Thyroid gland (tissue), 4 donors: ENCODE measurements at regions not wholly inside any gene's neighbourhood (a gene's known extent, or its start where the extent isn't known, plus 50 kb on each side); places are given as distances from the start of the nearest gene placed in this dataset.
A peak's percentile ranks its signal among the peaks of the same experiment; 100 is the strongest.

Experiments used
- DNase-seq, 2 donors: peaks; one replicate each; pipeline ENCODE4 v3.0.0-alpha.2; 2019
- H3K27ac ChIP-seq, 3 donors: fragments of 200-600 bp; sonication (generic); 1 replicate in 2 of 3; 2 replicates in 1 of 3; pipeline ENCODE4 v1.5.1; 2016 to 2019; ENCODE audit warnings: mild to moderate bottlenecking in 1 of 3, moderate library complexity in 1 of 3
- H3K27me3 ChIP-seq: fragments of 200-600 bp; sonication (generic); one replicate; pipeline ENCODE4 v1.5.1; 2019
- H3K36me3 ChIP-seq, 2 donors: fragments of 200-600 bp; sonication (generic); one replicate each; pipeline ENCODE4 v1.5.1; 2016 to 2019
- H3K4me1 ChIP-seq, 2 donors: fragments of 200-600 bp; sonication (generic); one replicate each; pipeline ENCODE4 v1.5.1; 2017 to 2019
- H3K4me3 ChIP-seq, 3 donors: fragments of 200-600 bp; sonication (generic); replicated peaks in 1 of 3; 1 replicate in 2 of 3; 2 replicates in 1 of 3; pipeline ENCODE4 v1.5.1; 2016; ENCODE audit warnings: mild to moderate bottlenecking in 1 of 3
- H3K9me3 ChIP-seq: fragments of 200-600 bp; sonication (generic); one replicate; pipeline ENCODE4 v1.5.1; 2017
- POLR2A ChIP-seq, 2 donors: fragments of 450-650 bp; IDR thresholded peaks; one replicate each; pipeline ENCODE4 v1.6.1; 2017; ENCODE audit warnings: antibody characterized with exemption in 2 of 2, mild to moderate bottlenecking in 2 of 2, moderate library complexity in 1 of 2
- WGBS, 2 donors: methylation state at CpG; one replicate each; pipeline ENCODE4 v1.1.5; 2017; 5-methylcytosine and 5-hydroxymethylcytosine counted together
- intact Hi-C: fragments of 100-400 bp; cut with DNase I; formaldehyde crosslinking; loops from one replicate; pipeline ENCODE4 v1.15.1; 2023
- TF ChIP-seq, protein P1 (sequence below), 6 experiments: fragments of 200-600 bp in 3 of 6; fragments of 450-650 bp in 3 of 6; sonication (generic) in 3 of 6; IDR thresholded peaks; one replicate each; pipeline ENCODE4 v1.5.1; 2016 to 2019; ENCODE audit warnings: antibody characterized with exemption in 6 of 6, mild to moderate bottlenecking in 2 of 6, inconsistent platforms in 1 of 6, moderate library complexity in 1 of 6

DNA sequence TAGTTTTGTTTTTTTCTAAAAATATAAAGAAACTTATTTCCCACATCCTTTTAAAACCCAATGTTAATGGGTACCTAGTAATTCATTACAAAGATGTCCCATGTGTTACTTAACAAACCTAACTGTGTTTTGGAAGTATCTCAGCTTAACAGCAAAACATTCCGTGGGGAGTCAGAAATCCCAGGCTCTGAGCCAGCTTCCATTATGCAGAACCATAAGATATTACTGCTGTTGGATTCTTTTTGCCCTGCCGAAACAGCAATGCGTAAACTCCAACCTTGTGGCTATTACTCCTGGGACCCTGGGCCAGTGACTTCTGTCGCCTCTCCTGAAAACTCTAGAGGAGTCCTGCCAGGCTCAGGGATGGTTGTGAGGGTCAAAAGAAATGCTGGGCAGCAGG lies 174.1 kb downstream of the UXS1 start:
- Histone ChIP-seq H3K27me3 (no peaks in the 10 kb centered on the region), H3K4me3 (no peak overlapping the region), H3K4me1 (peaks cover 9% of the 10 kb centered on the region in 2 donors), H3K27ac (peak overlapping the region in 1 of 3 donors; percentile 42), H3K9me3 (no peaks in the 10 kb centered on the region), H3K36me3 (no peaks in the 10 kb centered on the region)
- 58 to 72% methylated on average over 4 of the region's 4 CpGs for WGBS, 2 donors
- TF ChIP-seq POLR2A (IDR thresholded peaks at IDR 0.05), result no peak
- intact Hi-C loops, result no loop called here
- DNase-seq, result no peak

DNA sequence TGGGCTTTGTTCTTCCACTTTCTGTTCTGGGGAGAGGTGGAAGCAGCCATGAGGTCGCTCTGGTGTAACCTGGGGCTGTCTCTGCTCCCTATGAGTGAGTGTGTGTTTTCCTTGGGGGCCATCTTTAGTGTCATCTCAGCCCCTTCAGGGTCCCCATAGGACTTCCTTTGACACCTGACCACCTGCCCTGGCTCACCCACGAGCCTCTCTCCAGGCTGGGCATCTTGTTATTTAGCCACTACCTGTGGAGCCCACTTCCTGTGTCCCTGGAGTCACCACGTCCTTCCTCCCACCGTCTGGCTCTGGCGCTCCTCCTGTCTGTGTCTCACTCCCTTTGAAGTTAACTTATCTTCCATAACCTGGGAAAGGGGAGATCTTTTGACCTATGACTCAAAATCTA lies 176.0 kb downstream of the UXS1 start:
- H3K27me3 ChIP-seq, result no peaks in the 10 kb centered on the region
- peaks cover 9% of the 10 kb centered on the region in 2 donors for H3K4me1 ChIP-seq
- DNase-seq, result no peak
- H3K4me3 ChIP-seq, result no peak overlapping the region
- intact Hi-C loops, result no loop called here
- H3K36me3 ChIP-seq, result no peaks in the 10 kb centered on the region
- 61 to 62% methylated on average over 5 of the region's 5 CpGs for WGBS, 2 donors
- TF ChIP-seq, protein P1, sequence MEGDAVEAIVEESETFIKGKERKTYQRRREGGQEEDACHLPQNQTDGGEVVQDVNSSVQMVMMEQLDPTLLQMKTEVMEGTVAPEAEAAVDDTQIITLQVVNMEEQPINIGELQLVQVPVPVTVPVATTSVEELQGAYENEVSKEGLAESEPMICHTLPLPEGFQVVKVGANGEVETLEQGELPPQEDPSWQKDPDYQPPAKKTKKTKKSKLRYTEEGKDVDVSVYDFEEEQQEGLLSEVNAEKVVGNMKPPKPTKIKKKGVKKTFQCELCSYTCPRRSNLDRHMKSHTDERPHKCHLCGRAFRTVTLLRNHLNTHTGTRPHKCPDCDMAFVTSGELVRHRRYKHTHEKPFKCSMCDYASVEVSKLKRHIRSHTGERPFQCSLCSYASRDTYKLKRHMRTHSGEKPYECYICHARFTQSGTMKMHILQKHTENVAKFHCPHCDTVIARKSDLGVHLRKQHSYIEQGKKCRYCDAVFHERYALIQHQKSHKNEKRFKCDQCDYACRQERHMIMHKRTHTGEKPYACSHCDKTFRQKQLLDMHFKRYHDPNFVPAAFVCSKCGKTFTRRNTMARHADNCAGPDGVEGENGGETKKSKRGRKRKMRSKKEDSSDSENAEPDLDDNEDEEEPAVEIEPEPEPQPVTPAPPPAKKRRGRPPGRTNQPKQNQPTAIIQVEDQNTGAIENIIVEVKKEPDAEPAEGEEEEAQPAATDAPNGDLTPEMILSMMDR (IDR thresholded peaks at IDR 0.05), result no peak
- no peak for TF ChIP-seq POLR2A (IDR thresholded peaks at IDR 0.05)
- H3K9me3 ChIP-seq, result no peaks in the 10 kb centered on the region
- H3K27ac ChIP-seq, result no peak overlapping the region

DNA sequence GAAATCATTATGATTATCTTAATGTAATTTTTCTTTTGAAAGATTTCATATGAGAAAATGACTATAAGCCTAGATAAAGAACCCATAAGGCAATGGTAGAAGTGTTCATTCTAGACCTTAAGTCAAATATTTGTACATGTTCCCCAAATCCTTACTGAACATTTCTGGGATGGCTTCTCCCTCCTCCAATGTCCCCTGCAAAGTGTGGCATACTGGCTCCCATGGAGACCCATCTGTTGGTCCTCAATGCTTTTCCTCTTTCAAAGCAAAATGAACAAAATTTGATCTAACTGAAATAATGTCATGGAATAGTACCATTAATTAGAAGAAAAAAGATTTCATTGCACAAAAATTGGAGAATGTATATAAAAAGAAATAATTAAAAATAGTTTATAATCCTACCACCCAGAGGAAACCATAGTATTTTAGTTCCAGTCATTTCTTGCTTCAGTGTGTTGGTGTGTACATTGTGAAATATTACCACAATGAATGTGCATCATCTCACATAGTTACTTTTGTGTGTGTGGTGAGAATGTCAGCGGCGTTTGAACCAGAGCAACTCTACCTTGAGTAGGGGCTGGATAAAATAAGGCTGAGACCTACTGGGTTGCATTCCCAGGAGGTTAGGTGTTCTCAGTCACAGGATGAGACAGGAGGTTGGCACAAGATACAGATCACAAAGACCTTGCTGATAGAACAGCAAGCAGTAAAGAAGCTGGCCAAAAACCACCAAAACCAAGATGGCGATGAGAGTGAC lies 181.3 kb downstream of the UXS1 start:
- no peaks in the 10 kb centered on the region for H3K4me1 ChIP-seq
- intact Hi-C loops, result no loop called here
- H3K27ac ChIP-seq, result no peak overlapping the region
- TF ChIP-seq, protein P1 (IDR thresholded peaks at IDR 0.05), result no peak
- no peaks in the 10 kb centered on the region for H3K27me3 ChIP-seq
- DNase-seq, result no peak
- H3K36me3 ChIP-seq, result no peaks in the 10 kb centered on the region
- no peak overlapping the region for H3K4me3 ChIP-seq
- no peaks in the 10 kb centered on the region for H3K9me3 ChIP-seq
- WGBS, 2 donors, result 74 to 78% methylated on average over 3 of the region's 3 CpGs

DNA sequence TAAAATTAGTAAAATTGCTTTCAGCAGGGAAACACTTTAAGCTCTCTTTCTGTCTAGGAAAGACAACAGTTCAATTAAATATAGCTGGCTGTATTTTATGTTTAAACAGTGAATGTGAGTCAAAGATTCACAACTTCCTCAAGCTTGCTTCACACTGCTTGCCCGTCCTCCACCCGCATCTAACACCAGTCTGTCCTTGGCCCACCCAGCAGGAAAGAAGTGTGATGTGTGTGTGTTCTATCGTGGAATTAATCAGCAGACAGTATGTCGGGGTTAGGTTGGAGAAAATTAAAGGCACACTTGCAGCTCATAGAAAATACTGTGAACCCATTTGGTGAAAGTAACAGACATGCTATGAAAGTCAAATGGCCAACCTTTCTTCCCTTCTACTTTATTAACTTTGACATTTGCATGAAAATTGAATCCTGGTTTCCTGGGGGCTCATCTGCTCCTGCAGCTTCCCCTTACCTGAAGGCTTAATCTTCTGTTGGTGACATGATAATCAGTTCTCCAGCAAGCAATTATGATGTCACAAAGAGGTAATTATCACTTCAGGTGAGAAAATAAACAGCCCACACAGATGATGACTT lies 182.0 kb downstream of the UXS1 start:
- Histone ChIP-seq H3K9me3 (no peaks in the 10 kb centered on the region), H3K27ac (no peak overlapping the region), H3K4me3 (no peak overlapping the region), H3K27me3 (no peaks in the 10 kb centered on the region), H3K36me3 (no peaks in the 10 kb centered on the region), H3K4me1 (no peaks in the 10 kb centered on the region)
- intact Hi-C loops, result no loop called here
- no peak for DNase-seq
- TF ChIP-seq, protein P1 (IDR thresholded peaks at IDR 0.05), result no peak
- TF ChIP-seq POLR2A (IDR thresholded peaks at IDR 0.05), result no peak
- 66 to 75% methylated on average over 4 of the region's 4 CpGs for WGBS, 2 donors

DNA sequence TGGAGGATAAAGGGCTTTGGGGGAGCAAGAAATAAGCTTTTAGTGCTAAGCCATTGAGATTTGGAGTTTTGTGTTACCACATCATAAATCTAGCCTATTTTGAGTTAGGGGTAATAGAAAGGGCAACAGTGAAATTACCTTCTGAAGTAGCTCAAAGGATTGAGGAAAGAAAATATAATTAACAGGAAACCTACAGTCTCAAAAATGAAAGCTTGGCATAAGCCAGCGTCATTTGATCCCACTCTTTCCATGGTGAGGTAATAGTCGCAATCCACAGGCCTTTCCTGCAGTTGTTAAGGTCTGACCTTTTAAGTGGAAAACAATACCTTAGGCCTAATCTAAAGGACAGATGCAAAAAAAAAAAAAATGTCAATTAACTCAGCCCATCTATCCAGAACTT lies 182.7 kb downstream of the UXS1 start:
- DNase-seq, result no peak
- no peaks in the 10 kb centered on the region for H3K27me3 ChIP-seq
- H3K36me3 ChIP-seq, result no peaks in the 10 kb centered on the region
- no peak overlapping the region for H3K4me3 ChIP-seq
- no peaks in the 10 kb centered on the region for H3K4me1 ChIP-seq
- H3K27ac ChIP-seq, result no peak overlapping the region
- no peaks in the 10 kb centered on the region for H3K9me3 ChIP-seq
- 81 to 85% methylated on average over 2 of the region's 2 CpGs for WGBS, 2 donors
- intact Hi-C loops, result no loop called here
- TF ChIP-seq POLR2A (IDR thresholded peaks at IDR 0.05), result no peak

DNA sequence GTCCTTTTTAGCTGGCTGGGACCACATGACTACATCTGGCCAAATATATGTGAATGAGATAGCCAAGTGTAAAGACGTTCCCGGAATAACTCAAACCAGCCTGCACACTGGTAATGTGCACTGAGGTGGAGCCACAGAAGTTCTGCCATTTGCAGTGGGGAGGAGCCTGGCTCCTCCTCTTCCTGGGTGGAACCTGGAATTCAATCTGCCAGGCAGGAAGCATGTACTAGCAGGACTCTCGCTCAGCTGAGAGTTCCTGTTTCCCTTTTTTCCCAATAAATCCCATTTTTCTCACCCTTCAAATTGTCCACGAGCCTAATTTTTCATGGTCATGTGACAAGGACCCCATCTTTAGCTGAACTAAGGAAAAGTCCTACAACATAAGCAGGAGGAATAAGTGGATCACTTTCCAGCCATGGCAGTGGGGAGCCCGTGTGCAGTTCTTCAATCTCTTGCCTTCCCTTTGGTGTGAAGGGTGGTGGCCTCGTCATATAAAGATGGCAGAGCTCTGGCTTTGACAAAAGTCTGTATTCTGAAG lies 183.2 kb downstream of the UXS1 start:
- 85 to 93% methylated on average over 6 of the region's 6 CpGs for WGBS, 2 donors
- Histone ChIP-seq H3K36me3 (no peaks in the 10 kb centered on the region), H3K4me3 (no peak overlapping the region), H3K27ac (no peak overlapping the region), H3K4me1 (no peaks in the 10 kb centered on the region), H3K9me3 (no peaks in the 10 kb centered on the region), H3K27me3 (no peaks in the 10 kb centered on the region)
- no peak for DNase-seq
- intact Hi-C loops, result no loop called here
- TF ChIP-seq, protein P1 (IDR thresholded peaks at IDR 0.05), result no peak
- TF ChIP-seq POLR2A (IDR thresholded peaks at IDR 0.05), result no peak
